ENCODE measurements at regions not wholly inside any gene's neighbourhood (a gene's known extent, or its start where the extent isn't known, plus 50 kb on each side); places are given as distances from the start of the nearest gene placed in this dataset.
"Not testable (repeated sequence)": the region's sequence is repeated elsewhere in the genome, so short reads cannot be mapped to it uniquely, and the experiment has no call there.

DNA sequence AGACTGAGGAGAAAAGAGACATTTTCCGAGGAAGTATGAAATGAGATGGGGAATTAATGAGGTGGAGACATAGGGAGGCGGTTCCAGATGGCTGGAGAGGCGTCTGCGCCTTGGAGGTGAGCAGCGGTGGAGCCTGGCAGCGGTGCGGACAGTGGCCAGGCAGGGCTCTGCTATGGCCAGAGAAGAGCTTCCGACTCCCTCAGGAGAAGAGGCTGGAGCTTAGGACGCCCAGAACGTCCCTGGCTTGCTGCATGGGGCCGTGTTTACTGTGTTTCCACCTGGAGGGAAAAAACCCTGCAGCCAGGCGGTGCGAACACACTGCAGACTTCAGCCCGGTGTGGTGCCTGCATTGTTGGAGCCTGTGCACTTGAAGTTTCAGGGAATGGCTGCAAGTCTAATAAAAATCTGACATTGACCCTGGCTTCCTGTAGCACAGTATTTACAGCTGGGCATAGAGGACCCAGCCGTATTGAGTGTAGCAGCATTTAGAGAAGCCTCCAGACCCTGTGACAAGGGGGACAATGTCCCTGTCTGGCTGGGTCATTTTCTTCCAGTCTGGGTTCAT, 447.1 kb upstream of the MKI67 start:
- intact Hi-C loops (cut with DNase I, micrococcal nuclease) = no loop called here
- no peak overlapping the region for H3K4me3 Mint-ChIP-seq
- no peaks in the 10 kb centered on the region for H3K27me3 Mint-ChIP-seq
- ATAC-seq = no peak
- no peaks in the 10 kb centered on the region for H3K36me3 Mint-ChIP-seq (ENCODE audit: low read depth)
- no peak for DNase-seq
- ChIA-PET CTCF (no interaction called here), POLR2A (no interaction called here)
- H3K27ac Mint-ChIP-seq = no peak overlapping the region
- no peaks in the 10 kb centered on the region for H3K4me1 Mint-ChIP-seq
- no peaks in the 10 kb centered on the region for H3K9me3 Mint-ChIP-seq (ENCODE audit: low read depth)

DNA sequence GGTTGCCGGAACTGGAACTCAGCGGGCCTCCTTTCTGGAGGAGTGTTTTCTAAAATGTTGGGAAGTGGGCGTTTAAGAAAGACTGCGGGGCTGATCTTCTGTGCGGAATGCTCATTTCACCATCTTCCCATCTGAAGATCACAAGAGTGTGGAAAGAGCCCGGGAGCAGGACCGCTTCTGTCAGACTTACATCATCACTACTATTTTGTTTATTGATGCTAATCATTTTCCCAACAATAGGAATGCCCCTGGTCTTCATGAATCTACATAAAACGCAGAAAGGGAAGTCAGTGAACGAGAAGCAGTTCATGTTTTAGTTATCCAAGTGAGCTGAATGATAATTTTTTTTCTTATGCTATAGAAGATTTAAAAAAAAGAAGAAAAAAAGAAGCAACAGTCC, 447.8 kb upstream of the MKI67 start:
- DNase-seq (no peak), ATAC-seq (no peak)
- CTCF ChIA-PET = no interaction called here
- Mint-ChIP-seq H3K27ac (no peak overlapping the region), H3K36me3 (ENCODE audit: low read depth) (no peaks in the 10 kb centered on the region), H3K4me1 (no peaks in the 10 kb centered on the region), H3K27me3 (no peaks in the 10 kb centered on the region), H3K9me3 (ENCODE audit: low read depth) (no peaks in the 10 kb centered on the region), H3K4me3 (no peak overlapping the region)
- POLR2A ChIA-PET = no interaction called here
- intact Hi-C loops (cut with DNase I, micrococcal nuclease) = no loop called here

DNA sequence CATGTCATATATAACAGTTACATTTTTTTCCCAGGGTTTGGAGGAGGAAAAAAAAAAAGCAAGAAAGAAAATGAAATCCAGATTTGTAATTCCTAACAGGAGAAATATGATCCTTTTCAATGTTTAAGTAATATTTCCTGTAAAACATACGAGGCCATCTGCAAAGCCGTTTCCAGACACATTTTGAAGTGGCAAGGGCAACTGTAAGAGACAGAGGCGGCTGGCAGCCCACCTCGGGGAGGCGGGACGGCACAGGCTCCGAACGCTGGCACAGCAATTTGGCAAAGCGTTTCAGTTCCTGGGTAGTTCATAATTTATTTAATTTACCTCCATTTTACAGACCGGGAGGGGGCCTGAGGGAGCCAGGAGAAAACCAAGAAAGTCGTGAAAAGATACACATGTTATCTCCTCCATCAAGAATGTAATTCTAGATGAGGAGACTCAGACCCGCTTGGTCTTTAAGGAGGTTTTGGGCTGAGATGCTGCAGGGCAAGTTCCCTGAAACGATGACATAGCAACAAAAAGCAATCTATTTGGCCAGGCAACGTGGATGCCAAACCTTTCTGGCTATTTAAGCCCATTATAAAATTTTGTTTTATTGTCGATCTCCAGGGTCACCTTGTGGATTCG, 448.5 kb upstream of the MKI67 start:
- CTCF ChIA-PET = no interaction called here
- Mint-ChIP-seq H3K27me3 (no peaks in the 10 kb centered on the region), H3K9me3 (ENCODE audit: low read depth) (no peaks in the 10 kb centered on the region), H3K4me1 (no peaks in the 10 kb centered on the region), H3K36me3 (ENCODE audit: low read depth) (no peaks in the 10 kb centered on the region), H3K4me3 (no peak overlapping the region), H3K27ac (no peak overlapping the region)
- intact Hi-C loops (cut with DNase I, micrococcal nuclease) = no loop called here
- ATAC-seq (no peak), DNase-seq (no peak)
- POLR2A ChIA-PET = no interaction called here

GRCh38 chr10:128575761-128576160, 449.5 kb upstream of the MKI67 start:
- no peaks in the 10 kb centered on the region for H3K4me1 Mint-ChIP-seq
- no peaks in the 10 kb centered on the region for H3K9me3 Mint-ChIP-seq (ENCODE audit: low read depth)
- CTCF ChIA-PET = no interaction called here
- POLR2A ChIA-PET = interaction anchor here (0.7 kb wide), 1 partner anchor 539 kb away, joined by 5 read pairs; no protein-coding TSS in a partner anchor
- no peak overlapping the region for H3K4me3 Mint-ChIP-seq
- intact Hi-C loops (cut with DNase I, micrococcal nuclease) = no loop called here
- ATAC-seq (no peak), DNase-seq (no peak)
- H3K36me3 Mint-ChIP-seq (ENCODE audit: low read depth) = no peaks in the 10 kb centered on the region
- H3K27me3 Mint-ChIP-seq = no peaks in the 10 kb centered on the region
- no peak overlapping the region for H3K27ac Mint-ChIP-seq

DNA sequence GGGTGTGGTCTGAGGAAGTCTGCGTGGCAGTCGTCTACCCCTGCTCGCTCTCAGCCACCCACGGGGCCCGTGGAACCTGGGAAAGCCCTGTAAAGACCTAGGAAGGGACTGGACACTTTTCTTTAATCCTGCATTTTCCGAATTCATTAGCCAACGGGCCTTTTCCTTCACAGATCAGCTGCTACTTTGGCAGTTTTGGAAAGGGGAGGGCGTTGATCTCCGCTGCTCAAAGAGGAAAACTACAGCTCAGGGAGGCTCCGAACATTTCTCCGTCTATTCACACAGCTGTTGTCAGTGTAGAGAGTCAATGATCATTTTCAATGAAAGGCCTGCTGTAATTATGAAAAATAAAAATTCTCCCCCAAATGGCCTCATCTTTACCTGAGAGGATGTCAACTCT, 450.1 kb upstream of the MKI67 start:
- no peaks in the 10 kb centered on the region for H3K9me3 Mint-ChIP-seq (ENCODE audit: low read depth)
- no peak overlapping the region for H3K27ac Mint-ChIP-seq
- ChIA-PET CTCF (no interaction called here), POLR2A (interaction anchor here (0.7 kb wide), 1 partner anchor 538 kb away, joined by 5 read pairs; no protein-coding TSS in a partner anchor)
- no peak overlapping the region for H3K4me3 Mint-ChIP-seq
- H3K4me1 Mint-ChIP-seq = no peaks in the 10 kb centered on the region
- no peak for ATAC-seq
- DNase-seq = no peak
- intact Hi-C loops (cut with DNase I, micrococcal nuclease) = no loop called here
- peaks cover 3% of the 10 kb centered on the region for H3K27me3 Mint-ChIP-seq
- H3K36me3 Mint-ChIP-seq (ENCODE audit: low read depth) = no peaks in the 10 kb centered on the region

- intact Hi-C loops (cut with DNase I, micrococcal nuclease) = no loop called here
- Mint-ChIP-seq H3K9me3 (ENCODE audit: low read depth) (no peaks in the 10 kb centered on the region), H3K27me3 (peaks cover 3% of the 10 kb centered on the region), H3K4me3 (no peak overlapping the region), H3K36me3 (ENCODE audit: low read depth) (no peaks in the 10 kb centered on the region), H3K27ac (no peak overlapping the region), H3K4me1 (no peaks in the 10 kb centered on the region)
- ChIA-PET CTCF (no interaction called here), POLR2A (no interaction called here)
- DNase-seq (no peak), ATAC-seq (no peak)
These were observed 450.9 kb upstream of the MKI67 start for GRCh38 chr10:128576943-128577670.

- H3K36me3 Mint-ChIP-seq (ENCODE audit: low read depth) = no peaks in the 10 kb centered on the region
- ChIA-PET POLR2A (no interaction called here), CTCF (no interaction called here)
- no peaks in the 10 kb centered on the region for H3K9me3 Mint-ChIP-seq (ENCODE audit: low read depth)
- no peaks in the 10 kb centered on the region for H3K4me1 Mint-ChIP-seq
- intact Hi-C loops (cut with DNase I, micrococcal nuclease) = no loop called here
- peaks cover 3% of the 10 kb centered on the region for H3K27me3 Mint-ChIP-seq
- no peak overlapping the region for H3K4me3 Mint-ChIP-seq
- ATAC-seq (no peak), DNase-seq (no peak)
- H3K27ac Mint-ChIP-seq = no peak overlapping the region
These were observed 451.9 kb upstream of the MKI67 start for GRCh38 chr10:128577958-128578750.

GRCh38 chr10:128578766-128579165, 452.5 kb upstream of the MKI67 start:
- intact Hi-C loops (cut with DNase I, micrococcal nuclease) = no loop called here
- DNase-seq (no peak), ATAC-seq (no peak)
- no peaks in the 10 kb centered on the region for H3K9me3 Mint-ChIP-seq (ENCODE audit: low read depth)
- no peaks in the 10 kb centered on the region for H3K36me3 Mint-ChIP-seq (ENCODE audit: low read depth)
- ChIA-PET POLR2A (no interaction called here), CTCF (no interaction called here)
- no peak overlapping the region for H3K4me3 Mint-ChIP-seq
- no peak overlapping the region for H3K27ac Mint-ChIP-seq
- no peaks in the 10 kb centered on the region for H3K4me1 Mint-ChIP-seq
- peaks cover 3% of the 10 kb centered on the region for H3K27me3 Mint-ChIP-seq

- ATAC-seq (no peak), DNase-seq (no peak)
- no peak overlapping the region for H3K4me3 Mint-ChIP-seq
- POLR2A ChIA-PET = no interaction called here
- no peaks in the 10 kb centered on the region for H3K9me3 Mint-ChIP-seq (ENCODE audit: low read depth)
- H3K36me3 Mint-ChIP-seq (ENCODE audit: low read depth) = no peaks in the 10 kb centered on the region
- peaks cover 3% of the 10 kb centered on the region for H3K27me3 Mint-ChIP-seq
- H3K4me1 Mint-ChIP-seq = no peaks in the 10 kb centered on the region
- H3K27ac Mint-ChIP-seq = no peak overlapping the region
- intact Hi-C loops (cut with DNase I, micrococcal nuclease) = no loop called here
- CTCF ChIA-PET = no interaction called here
These were observed 453.1 kb upstream of the MKI67 start for GRCh38 chr10:128579280-128579865.

DNA sequence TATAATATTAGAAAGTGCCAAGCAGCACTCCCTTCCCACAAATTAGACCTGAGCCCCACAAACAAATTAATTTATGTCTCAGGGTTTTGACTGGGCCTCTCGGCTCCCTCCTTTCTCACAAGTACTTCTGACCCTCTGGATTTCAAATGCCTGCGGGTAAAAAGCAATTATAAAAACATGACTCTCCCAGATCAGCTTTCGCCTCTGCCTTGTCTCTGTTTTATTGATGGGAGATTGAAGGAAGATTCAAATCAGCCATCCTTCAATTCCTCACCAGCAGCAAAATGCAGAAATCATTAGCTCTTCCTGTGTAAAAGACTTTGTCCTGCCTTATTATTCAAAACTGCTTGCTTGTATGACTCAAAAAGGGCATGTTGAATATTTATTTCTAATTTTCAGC, 453.7 kb upstream of the MKI67 start:
- ATAC-seq (no peak), DNase-seq (no peak)
- ChIA-PET POLR2A (no interaction called here), CTCF (no interaction called here)
- H3K9me3 Mint-ChIP-seq (ENCODE audit: low read depth) = no peaks in the 10 kb centered on the region
- H3K36me3 Mint-ChIP-seq (ENCODE audit: low read depth) = no peaks in the 10 kb centered on the region
- H3K4me1 Mint-ChIP-seq = no peaks in the 10 kb centered on the region
- intact Hi-C loops (cut with DNase I, micrococcal nuclease) = no loop called here
- H3K27me3 Mint-ChIP-seq = peaks cover 3% of the 10 kb centered on the region
- H3K27ac Mint-ChIP-seq = no peak overlapping the region
- H3K4me3 Mint-ChIP-seq = no peak overlapping the region

GRCh38 chr10:128583125-128583524, 456.9 kb upstream of the MKI67 start:
- H3K9me3 Mint-ChIP-seq (ENCODE audit: low read depth); H3K27me3 Mint-ChIP-seq; H3K4me1 Mint-ChIP-seq; H3K36me3 Mint-ChIP-seq (ENCODE audit: low read depth); CTCF ChIA-PET; intact Hi-C loops (cut with DNase I, micrococcal nuclease); H3K4me3 Mint-ChIP-seq; H3K27ac Mint-ChIP-seq; ATAC-seq; POLR2A ChIA-PET; DNase-seq: not testable (repeated sequence)

All from activated CD4-positive, alpha-beta T cell treated with anti-CD3 and anti-CD28 coated beads for 36 hours (primary cell).